Head of caudate nucleus (tissue), 42 donors: ENCODE measurements at regions not wholly inside any gene's neighbourhood (a gene's known extent, or its start where the extent isn't known, plus 50 kb on each side); places are given as distances from the start of the nearest gene placed in this dataset.
"Not testable (repeated sequence)": the region's sequence is repeated elsewhere in the genome, so short reads cannot be mapped to it uniquely, and the experiment has no call there.

Source experiments
- DNase-seq, 42 donors: peaks; one replicate each; pipeline versions ENCODE4 v3.0.0 to v3.0.0-alpha.2; 2020 to 2021; ENCODE audit warnings: mixed read lengths in 7 of 42
- intact Hi-C: fragments of 100-400 bp; cut with DNase I; formaldehyde crosslinking; loops from one replicate; pipeline ENCODE4 v1.15.0; 2022

- intact Hi-C loops, result no loop called here
- DNase-seq, result no peak
Observed at GRCh38 chr20:47993817-47994216, 208.5 kb upstream of the SULF2 start.

GRCh38 chr20:47993035-47993755 is 207.9 kb upstream of the SULF2 start:
- DNase-seq, result no peak
- intact Hi-C loops, result no loop called here

GRCh38 chr20:47991875-47992488 is 206.7 kb upstream of the SULF2 start:
- no peak for DNase-seq
- intact Hi-C loops, result no loop called here

- DNase-seq, result no peak
- intact Hi-C loops, result no loop called here
Observed at GRCh38 chr20:47990507-47991150, 205.3 kb upstream of the SULF2 start.

GRCh38 chr20:47989957-47990356 is 204.7 kb upstream of the SULF2 start:
- intact Hi-C loops, result no loop called here
- no peak for DNase-seq

GRCh38 chr20:47988676-47989075 is 203.4 kb upstream of the SULF2 start:
- intact Hi-C loops, result no loop called here

GRCh38 chr20:47985092-47985850 is 200.0 kb upstream of the SULF2 start:
- DNase-seq, result peak in 1 of 42 donors; percentile 16
- intact Hi-C loops, result no loop called here

More at GRCh38 chr20:47988676-47989075, 203.4 kb upstream of the SULF2 start:
- DNase-seq, result no peak

GRCh38 chr20:47984437-47984836 is 199.2 kb upstream of the SULF2 start:
- DNase-seq, result peak in 1 of 42 donors; percentile 7
- intact Hi-C loops, result no loop called here

GRCh38 chr20:47983642-47984041 is 198.4 kb upstream of the SULF2 start:
- DNase-seq, intact Hi-C loops: not testable (repeated sequence)

- DNase-seq, result peak in 1 of 42 donors; percentile 13
- intact Hi-C loops, result no loop called here
Observed at GRCh38 chr20:47982574-47983360, 197.5 kb upstream of the SULF2 start.

GRCh38 chr20:47981222-47981621 is 195.9 kb upstream of the SULF2 start:
- intact Hi-C loops, result no loop called here
- DNase-seq, result peak in 1 of 42 donors; percentile 10

- DNase-seq, result peak in 1 of 42 donors; percentile 22
- intact Hi-C loops, result no loop called here
Observed at GRCh38 chr20:47980336-47981177, 195.3 kb upstream of the SULF2 start.

GRCh38 chr20:47979361-47980095 is 194.2 kb upstream of the SULF2 start:
- intact Hi-C loops, result not testable (repeated sequence)
- peak in 1 of 42 donors; percentile 25 for DNase-seq

- intact Hi-C loops, result not testable (repeated sequence)
- peak in 1 of 42 donors; percentile 1 for DNase-seq
Observed at GRCh38 chr20:47978428-47979120, 193.3 kb upstream of the SULF2 start.

GRCh38 chr20:47977789-47978252 is 192.5 kb upstream of the SULF2 start:
- intact Hi-C loops, result not testable (repeated sequence)

GRCh38 chr20:47977017-47977788 is 191.9 kb upstream of the SULF2 start:
- DNase-seq, intact Hi-C loops: not testable (repeated sequence)

More at GRCh38 chr20:47977789-47978252, 192.5 kb upstream of the SULF2 start:
- DNase-seq, result peak in 7 of 42 donors; percentile 9 to 45 (median 21)
